ENCODE measurements at regions not wholly inside any gene's neighbourhood (a gene's known extent, or its start where the extent isn't known, plus 50 kb on each side); places are given as distances from the start of the nearest gene placed in this dataset.
"Not testable (repeated sequence)": the region's sequence is repeated elsewhere in the genome, so short reads cannot be mapped to it uniquely, and the experiment has no call there.

GRCh38 chr12:127463237-127463636, 803.7 kb upstream of the TMEM132C start:
- DNase-seq, result no peak

DNA sequence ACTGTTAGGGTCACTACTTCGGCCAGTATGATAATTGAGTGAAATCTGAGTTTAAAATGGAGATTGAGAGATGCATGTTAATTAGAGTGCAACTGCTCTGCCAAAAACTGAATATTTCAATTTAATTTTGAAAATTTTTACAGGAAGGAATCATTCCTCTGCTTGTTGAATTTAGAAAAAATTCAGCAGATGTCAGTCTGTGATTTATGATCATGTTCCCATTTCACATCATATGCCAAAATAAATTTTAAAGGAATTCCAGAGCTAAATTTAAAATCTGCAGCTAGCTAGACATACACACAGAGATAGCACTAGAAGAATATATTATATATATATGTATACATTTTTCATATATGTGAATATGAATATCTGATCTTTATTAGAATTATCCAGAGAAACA, 797.6 kb upstream of the TMEM132C start:
- DNase-seq, result no peak

GRCh38 chr12:127473766-127474165, 793.2 kb upstream of the TMEM132C start:
- no peak for DNase-seq

- DNase-seq, result no peak
These were observed 787.7 kb upstream of the TMEM132C start for GRCh38 chr12:127479256-127479655.

DNA sequence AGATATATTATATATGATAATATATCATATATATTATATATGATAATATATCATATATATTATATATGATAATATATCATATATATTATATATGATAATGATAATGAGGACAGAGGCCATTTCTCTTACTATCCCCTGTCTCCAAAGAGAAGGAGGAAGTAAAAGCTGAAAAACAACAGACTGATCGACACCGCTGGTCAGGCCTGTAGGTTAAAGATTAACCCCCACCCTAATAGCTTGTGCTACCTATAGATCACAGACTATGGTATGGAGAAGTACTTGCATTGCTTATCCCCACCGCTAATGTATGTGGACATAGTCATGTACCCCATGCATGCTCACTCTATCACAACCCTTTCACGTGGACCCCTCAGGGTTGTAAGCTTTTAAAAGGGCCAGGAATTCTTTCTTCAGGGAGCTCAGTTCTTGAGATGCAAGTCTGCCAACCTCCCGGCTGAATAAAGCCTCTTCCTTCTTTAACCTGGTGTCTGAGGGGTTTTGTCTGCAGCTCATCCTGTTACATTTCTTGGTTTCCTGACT, 786.1 kb upstream of the TMEM132C start:
- DNase-seq, result no peak

GRCh38 chr12:127482950-127483349, 784.0 kb upstream of the TMEM132C start:
- no peak for DNase-seq

GRCh38 chr12:127485528-127485927, 781.4 kb upstream of the TMEM132C start:
- DNase-seq, result no peak

- DNase-seq, result no peak
These were observed 779.9 kb upstream of the TMEM132C start for GRCh38 chr12:127487031-127487430.

- no peak for DNase-seq
These were observed 777.9 kb upstream of the TMEM132C start for GRCh38 chr12:127489061-127489460.

DNA sequence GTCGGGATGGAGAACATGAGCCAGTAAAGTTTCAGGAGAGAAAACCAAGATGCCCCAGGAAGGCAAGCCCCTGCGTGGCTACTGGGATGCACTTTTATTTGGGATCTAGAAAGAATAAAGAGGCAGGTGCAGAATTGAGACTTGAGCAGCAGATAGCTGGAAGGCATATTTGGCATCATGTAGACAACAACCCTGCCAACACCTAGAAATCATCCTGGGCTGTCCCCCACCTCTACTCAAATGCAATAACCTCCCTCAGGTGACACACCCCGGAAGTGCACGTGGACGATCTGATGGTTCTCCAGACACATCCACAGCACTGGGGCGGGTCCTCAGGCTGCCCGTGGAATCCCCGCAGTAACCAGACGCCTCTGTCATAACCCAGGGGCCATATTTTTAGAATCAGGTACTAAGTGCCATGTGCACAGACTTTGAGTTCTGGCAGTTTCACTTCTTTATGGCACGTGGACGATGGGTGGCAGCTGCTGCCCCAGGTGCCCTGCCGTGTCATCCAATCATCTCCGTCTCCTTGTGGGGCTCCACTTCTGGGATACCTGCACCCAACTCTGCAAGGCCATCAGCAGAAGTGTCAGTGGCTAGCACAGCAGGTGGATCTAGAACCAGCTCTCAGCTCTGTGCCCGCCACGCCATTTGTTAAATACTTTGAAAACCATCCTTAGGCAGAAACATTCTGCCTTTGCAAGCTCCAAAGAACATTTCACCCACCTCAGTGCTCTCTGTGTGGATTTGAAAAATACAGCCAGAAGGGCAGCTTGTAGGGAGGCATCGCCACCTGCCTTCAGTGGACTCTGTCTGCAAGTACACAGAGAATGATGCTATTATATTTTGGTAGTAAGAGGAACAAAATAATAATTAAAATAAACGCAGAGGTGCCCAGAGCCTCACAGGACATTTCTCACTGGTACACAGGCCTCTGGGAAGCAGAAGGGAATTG, 771.7 kb upstream of the TMEM132C start:
- DNase-seq, result no peak

- DNase-seq, result no peak
These were observed 770.7 kb upstream of the TMEM132C start for GRCh38 chr12:127496255-127496654.

- DNase-seq, result no peak
These were observed 766.4 kb upstream of the TMEM132C start for GRCh38 chr12:127500512-127501035.

DNA sequence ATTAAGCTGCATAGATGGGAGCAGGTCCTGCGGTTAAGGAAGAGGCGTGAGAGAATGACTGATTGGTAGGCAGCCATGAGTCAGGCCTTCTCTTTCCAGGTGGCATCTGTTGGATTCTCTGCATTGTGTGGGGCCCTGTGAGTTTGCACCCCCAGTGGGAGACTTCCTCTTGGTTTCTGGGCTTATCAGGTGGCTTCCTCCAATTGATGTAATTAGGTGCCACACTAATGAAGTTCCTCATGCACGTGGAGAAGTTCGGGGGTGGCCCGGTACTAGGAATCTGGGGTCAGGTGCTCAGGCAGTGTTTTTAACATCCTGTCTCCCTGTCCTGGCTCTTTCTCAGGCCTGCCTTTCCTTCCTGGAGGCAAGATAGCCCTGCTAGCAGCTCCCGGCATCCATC, 765.1 kb upstream of the TMEM132C start:
- no peak for DNase-seq

DNA sequence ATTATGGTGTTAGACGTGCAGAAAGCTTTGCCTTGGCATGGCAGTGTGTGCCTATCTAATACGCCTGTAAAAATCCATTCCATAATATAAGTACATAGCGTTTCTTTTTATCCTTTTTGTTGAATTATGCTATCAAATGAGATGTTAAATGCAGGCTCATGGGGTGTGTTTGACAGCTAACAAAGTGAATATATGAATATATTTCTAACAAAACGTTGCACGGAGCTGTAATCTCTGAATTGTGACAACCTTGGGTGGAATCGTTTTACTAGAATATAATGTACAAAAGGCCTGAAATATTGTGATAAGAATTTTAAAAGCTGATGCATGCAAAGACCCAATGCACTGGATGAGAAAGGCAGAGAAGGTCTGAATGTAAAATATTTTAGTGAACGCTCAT, 763.7 kb upstream of the TMEM132C start:
- no peak for DNase-seq

DNA sequence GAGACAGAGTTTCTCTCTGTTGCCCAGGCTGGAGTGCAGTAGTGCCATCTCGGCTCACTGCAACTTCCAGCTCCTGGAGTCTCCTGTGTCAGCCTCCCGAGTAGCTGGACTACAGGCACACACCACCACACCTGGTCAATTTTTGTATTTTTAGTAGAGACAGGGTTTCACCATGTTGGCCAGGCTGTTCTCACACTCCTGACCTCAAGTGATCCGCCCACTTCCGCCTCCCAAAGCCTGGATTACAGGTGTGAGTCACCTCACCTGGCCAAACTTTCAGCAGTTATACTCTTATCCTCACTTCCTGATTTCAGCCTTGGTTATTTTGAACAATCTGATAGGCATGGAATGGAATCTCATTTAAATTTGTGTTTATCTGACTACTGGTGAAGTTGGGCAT, 763.0 kb upstream of the TMEM132C start:
- DNase-seq, result not testable (repeated sequence)

DNA sequence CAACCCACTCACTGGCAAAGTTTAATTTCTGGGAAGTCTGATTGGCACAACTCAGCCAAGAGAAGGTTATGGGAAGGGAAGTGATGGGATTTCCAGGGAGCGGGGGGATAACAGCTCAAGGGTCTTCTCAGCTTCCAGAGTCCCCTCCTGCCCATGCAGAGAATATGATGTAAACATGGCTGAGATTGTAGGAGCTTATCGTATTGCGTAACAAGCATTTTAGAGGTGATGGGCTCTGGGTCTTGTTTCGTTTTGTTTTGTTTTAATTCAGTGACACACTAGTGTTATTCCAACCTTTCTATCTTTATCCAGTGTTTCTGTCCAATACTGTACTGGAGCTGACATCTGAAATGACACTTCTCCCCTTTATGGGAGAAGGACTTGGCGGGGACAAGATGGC, 762.1 kb upstream of the TMEM132C start:
- no peak for DNase-seq

DNA sequence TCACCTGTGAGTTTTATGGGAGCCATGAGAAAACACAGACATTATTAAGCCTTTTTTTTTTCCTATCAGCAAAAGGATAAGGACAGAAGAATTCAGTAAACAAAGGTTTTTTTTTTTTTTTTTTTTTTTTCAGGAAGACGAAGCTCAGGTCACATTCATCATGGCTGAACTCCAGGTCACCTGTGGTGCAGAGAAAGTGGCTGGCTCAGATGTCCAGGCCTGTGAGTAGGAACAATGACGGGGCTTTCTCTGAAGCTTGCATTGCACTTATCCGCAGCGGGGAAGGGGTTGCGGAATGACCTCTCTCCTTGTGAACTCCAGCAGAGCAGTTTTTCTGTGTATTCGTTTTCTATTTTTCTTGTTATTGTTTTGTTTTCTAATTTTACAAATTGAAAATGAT, 759.6 kb upstream of the TMEM132C start:
- no peak for DNase-seq

DNA sequence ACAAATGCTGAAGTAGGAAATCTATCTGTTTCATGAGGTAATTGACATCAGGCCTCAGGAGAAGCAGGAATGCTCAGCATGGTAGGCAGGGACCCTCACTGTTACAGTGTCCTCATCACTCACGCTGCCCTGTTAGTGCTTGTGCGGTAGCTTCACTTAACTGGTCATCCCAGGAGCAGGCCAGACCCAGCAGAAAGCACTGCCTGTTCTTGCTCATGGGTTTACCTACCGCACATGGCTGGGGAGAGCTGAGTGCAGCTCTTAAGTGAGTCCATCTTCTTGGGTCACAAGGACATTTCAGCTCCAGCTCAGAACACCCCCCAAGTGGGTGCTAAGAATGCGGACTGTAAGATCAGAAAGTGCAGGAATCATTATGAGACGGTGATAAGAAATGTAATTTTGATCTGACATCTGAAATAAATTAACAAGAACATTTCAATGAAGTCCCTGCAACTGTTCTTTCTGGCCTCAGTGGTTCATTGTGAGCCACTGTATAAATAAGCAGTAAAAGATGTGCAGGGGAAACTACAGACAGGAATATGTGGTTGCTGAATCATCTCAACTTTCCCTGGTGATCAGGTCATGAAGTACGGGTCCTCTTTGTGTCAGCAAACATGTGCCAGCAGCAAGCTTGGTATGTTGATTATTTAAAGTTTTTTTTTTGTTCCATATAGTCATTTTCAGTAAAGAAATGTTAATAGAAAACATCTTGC, 757.7 kb upstream of the TMEM132C start:
- DNase-seq, result no peak

DNA sequence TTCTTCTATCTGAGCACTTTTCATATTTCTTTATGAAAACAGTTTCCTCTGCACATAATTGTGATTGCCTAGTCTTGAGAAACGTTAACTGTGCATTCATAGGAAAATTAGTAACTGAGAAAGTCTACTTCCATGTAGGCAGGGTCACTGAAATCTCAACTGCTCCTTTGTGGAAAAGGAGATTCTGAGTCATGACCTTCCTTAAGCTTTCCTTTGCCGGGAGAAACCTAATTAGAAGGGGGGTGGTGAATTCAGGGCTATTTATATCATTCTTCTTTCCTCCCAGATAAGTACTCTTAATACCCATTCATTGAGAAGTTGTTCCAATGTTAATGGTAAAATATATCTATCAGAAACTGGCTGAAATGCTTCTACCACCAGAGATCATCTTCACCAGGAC, 751.0 kb upstream of the TMEM132C start:
- DNase-seq, result no peak

GRCh38 chr12:127516467-127516866, 750.5 kb upstream of the TMEM132C start:
- DNase-seq, result no peak

- DNase-seq, result no peak
These were observed 747.2 kb upstream of the TMEM132C start for GRCh38 chr12:127519779-127520178.

DNA sequence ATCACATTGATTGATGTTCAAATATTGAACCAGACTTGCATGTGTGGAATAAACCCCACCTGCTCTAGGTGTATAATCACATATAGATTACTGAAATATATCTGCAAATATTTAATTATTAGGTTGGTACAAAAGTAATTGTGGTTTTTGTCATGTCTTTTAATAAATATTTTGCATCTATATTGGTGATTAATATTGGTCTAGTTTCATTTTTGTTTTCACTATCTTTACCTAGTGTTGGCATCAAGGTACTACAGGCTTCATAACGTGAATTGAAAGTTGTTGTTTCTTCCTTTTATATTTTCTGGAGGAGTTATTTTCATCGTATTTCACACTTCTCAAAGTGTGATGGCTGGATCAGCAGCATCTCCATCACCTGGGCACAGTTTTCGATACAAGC, 740.0 kb upstream of the TMEM132C start:
- DNase-seq, result no peak

GRCh38 chr12:127528551-127528950, 738.4 kb upstream of the TMEM132C start:
- DNase-seq, result no peak

DNA sequence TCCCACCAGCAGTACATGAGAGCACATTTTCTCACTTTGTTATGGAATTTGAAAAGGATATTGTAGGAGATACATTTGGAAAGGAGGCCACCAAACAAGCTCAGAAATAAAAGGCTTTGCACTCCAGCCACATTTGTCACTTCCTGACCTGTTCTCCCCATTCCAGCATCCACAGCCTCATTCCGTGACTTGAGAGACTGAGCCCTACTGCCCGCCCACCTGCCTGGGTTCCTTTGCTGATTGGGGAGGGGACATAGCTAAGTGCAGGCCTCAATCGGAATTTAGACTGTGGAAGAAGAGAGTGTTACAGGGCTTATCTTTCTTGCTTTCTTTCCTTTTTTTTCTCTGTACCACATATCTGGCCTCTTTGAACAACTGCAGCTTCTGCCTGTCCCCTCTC, 735.4 kb upstream of the TMEM132C start:
- DNase-seq, result no peak

Data from midbrain (tissue), 1 donor.